Neural cell (in vitro differentiated cells): ENCODE measurements at regions not wholly inside any gene's neighbourhood (a gene's known extent, or its start where the extent isn't known, plus 50 kb on each side); places are given as distances from the start of the nearest gene placed in this dataset.

Experiments
- H2AFZ ChIP-seq: fragments of 200-600, 300-800 bp; sonication (generic), shearing (Covaris generic); 2 replicates; pipeline ENCODE4 v1.6.0; 2014; ENCODE audit warnings: low read depth, mild to moderate bottlenecking, antibody characterized with exemption, low read length, moderate library complexity
- H3F3A ChIP-seq: fragments of 200-600 bp; shearing (Covaris generic); 2 replicates; pipeline ENCODE4 v1.6.1; 2016; ENCODE audit warnings: mild to moderate bottlenecking, moderate library complexity, mixed read lengths, antibody characterized with exemption, low read length; ENCODE audit not compliant: insufficient read depth, poor library complexity, severe bottlenecking
- H3K27ac ChIP-seq: fragments of 200-600, 300-800 bp; sonication (generic), shearing (Covaris generic); 2 replicates; pipeline ENCODE4 v1.5.1; 2014; ENCODE audit warnings: mild to moderate bottlenecking, low read length, moderate library complexity
- H3K27me3 ChIP-seq: fragments of 300-800, 200-600 bp; sonication (generic), shearing (Covaris generic); 2 replicates; pipeline ENCODE4 v1.6.0; 2014; ENCODE audit warnings: mild to moderate bottlenecking, low read depth, low read length, moderate library complexity; ENCODE audit not compliant: insufficient read depth
- H3K36me3 ChIP-seq: fragments of 300-800, 200-600 bp; sonication (generic), shearing (Covaris generic); 2 replicates; pipeline ENCODE4 v1.5.1; 2014; ENCODE audit warnings: mild to moderate bottlenecking, antibody characterized with exemption, low read length, moderate library complexity; ENCODE audit not compliant: insufficient read depth
- H3K4me2 ChIP-seq: fragments of 300-800, 200-600 bp; sonication (generic), shearing (Covaris generic); 2 replicates; pipeline ENCODE4 v1.6.0; 2014; ENCODE audit warnings: mild to moderate bottlenecking, low read length
- H3K4me3 ChIP-seq: fragments of 300-800, 200-600 bp; sonication (generic), shearing (Covaris generic); 2 replicates; pipeline ENCODE4 v1.5.1; 2014; ENCODE audit warnings: mild to moderate bottlenecking, low read length, moderate library complexity
- H3K79me2 ChIP-seq: fragments of 200-600 bp; shearing (Covaris generic); replicated peaks from 2 replicates; pipeline ENCODE4 v1.6.0; 2014; ENCODE audit warnings: mild to moderate bottlenecking, low read length, moderate library complexity; ENCODE audit not compliant: insufficient read depth
- H3K9ac ChIP-seq: fragments of 300-800, 200-600 bp; sonication (generic), shearing (Covaris generic); 2 replicates; pipeline ENCODE4 v1.6.1; 2016; ENCODE audit warnings: mild to moderate bottlenecking, low read length, mixed read lengths
- H3K9me2 ChIP-seq: fragments of 200-600 bp; shearing (Covaris generic); 2 replicates; pipeline ENCODE4 v1.6.1; 2016; ENCODE audit warnings: mild to moderate bottlenecking, low read length, mixed read lengths; ENCODE audit not compliant: insufficient read depth
- H3K9me3 ChIP-seq: fragments of 200-600, 300-800 bp; sonication (generic), shearing (Covaris generic); 2 replicates; pipeline ENCODE4 v1.6.1; 2016; ENCODE audit warnings: mild to moderate bottlenecking, mixed run types, low read length, moderate library complexity, mixed read lengths
- H4K20me1 ChIP-seq: fragments of 200-600 bp; shearing (Covaris generic); 2 replicates; pipeline ENCODE4 v1.6.1; 2016; ENCODE audit warnings: mild to moderate bottlenecking, mixed run types; ENCODE audit not compliant: insufficient read depth
- CTCF ChIP-seq: fragments of 450-650 bp; IDR thresholded peaks from 2 replicates; pipeline ENCODE4 v1.5.1; 2014; ENCODE audit warnings: antibody characterized with exemption, mild to moderate bottlenecking, moderate library complexity; ENCODE audit not compliant: poor library complexity, severe bottlenecking
- EP300 ChIP-seq: fragments of 450-650 bp; conservative IDR thresholded peaks from 2 replicates; pipeline ENCODE4 v1.6.1; 2014; ENCODE audit warnings: antibody characterized with exemption, mild to moderate bottlenecking, moderate library complexity; ENCODE audit not compliant: poor library complexity, severe bottlenecking
- EZH2 ChIP-seq: fragments of 200-600, 300-800 bp; shearing (Covaris generic), sonication (generic); IDR thresholded peaks from 2 replicates; pipeline ENCODE4 v1.6.1; 2014; ENCODE audit warnings: antibody characterized with exemption, low read length, borderline replicate concordance, mild to moderate bottlenecking; ENCODE audit not compliant: insufficient read depth, poor library complexity, severe bottlenecking
- MXI1 ChIP-seq: fragments of 450-650 bp; conservative IDR thresholded peaks from 2 replicates; pipeline ENCODE4 v1.6.1; 2014; ENCODE audit warnings: antibody characterized with exemption, mild to moderate bottlenecking; ENCODE audit not compliant: poor library complexity, severe bottlenecking
- POLR2AphosphoS5 ChIP-seq: IDR thresholded peaks from 2 replicates; pipeline ENCODE4 v1.6.1; 2012
- RAD21 ChIP-seq: fragments of 450-650 bp; conservative IDR thresholded peaks from 2 replicates; pipeline ENCODE4 v1.6.1; 2014; ENCODE audit warnings: antibody characterized with exemption, mild to moderate bottlenecking, moderate library complexity
- REST ChIP-seq: IDR thresholded peaks from 2 replicates; pipeline ENCODE4 v1.6.1; 2012; ENCODE audit warnings: borderline replicate concordance
- SMC3 ChIP-seq: fragments of 450-650 bp; conservative IDR thresholded peaks from 2 replicates; pipeline ENCODE4 v1.6.1; 2014; ENCODE audit warnings: antibody characterized with exemption, mild to moderate bottlenecking, moderate library complexity; ENCODE audit not compliant: poor library complexity
- TAF1 ChIP-seq: IDR thresholded peaks from 2 replicates; pipeline ENCODE4 v1.6.1; 2012; ENCODE audit warnings: low read depth

GRCh38 chr2:188028739-188029138 lies 262.9 kb upstream of the GULP1 start:
- Histone ChIP-seq H4K20me1 (no peaks in the 10 kb centered on the region), H3F3A (no peaks in the 10 kb centered on the region), H3K4me2 (no peak overlapping the region), H2AFZ (no peak overlapping the region), H3K27me3 (no peaks in the 10 kb centered on the region), H3K36me3 (no peaks in the 10 kb centered on the region), H3K27ac (no peak overlapping the region), H3K9ac (no peak overlapping the region), H3K9me3 (no peaks in the 10 kb centered on the region), H3K9me2 (no peaks in the 10 kb centered on the region), H3K4me3 (no peak overlapping the region), H3K79me2 (no peaks in the 10 kb centered on the region)
- no peak for TF ChIP-seq TAF1
- TF ChIP-seq EZH2, result no peak
- TF ChIP-seq SMC3, result no peak
- TF ChIP-seq RAD21, result no peak
- TF ChIP-seq CTCF, result no peak
- no peak for TF ChIP-seq POLR2AphosphoS5
- no peak for TF ChIP-seq EP300
- TF ChIP-seq MXI1, result no peak
- no peak for TF ChIP-seq REST

GRCh38 chr2:188032306-188032705 lies 259.4 kb upstream of the GULP1 start:
- H3K4me2 ChIP-seq, result no peak overlapping the region
- no peaks in the 10 kb centered on the region for H3K36me3 ChIP-seq
- H3F3A ChIP-seq, result no peaks in the 10 kb centered on the region
- no peak overlapping the region for H3K27ac ChIP-seq
- no peak for TF ChIP-seq EP300
- TF ChIP-seq POLR2AphosphoS5, result no peak
- no peak for TF ChIP-seq TAF1
- TF ChIP-seq EZH2, result no peak
- TF ChIP-seq SMC3, result no peak
- no peak for TF ChIP-seq CTCF
- TF ChIP-seq MXI1, result no peak
- TF ChIP-seq REST, result no peak
- no peak for TF ChIP-seq RAD21
- no peaks in the 10 kb centered on the region for H3K9me3 ChIP-seq
- H3K9me2 ChIP-seq, result no peaks in the 10 kb centered on the region
- no peaks in the 10 kb centered on the region for H3K79me2 ChIP-seq
- H3K4me3 ChIP-seq, result no peak overlapping the region
- H2AFZ ChIP-seq, result no peak overlapping the region
- no peaks in the 10 kb centered on the region for H3K27me3 ChIP-seq
- no peaks in the 10 kb centered on the region for H4K20me1 ChIP-seq
- H3K9ac ChIP-seq, result no peak overlapping the region
